Keratinocyte (primary cell): ENCODE measurements at regions not wholly inside any gene's neighbourhood (a gene's known extent, or its start where the extent isn't known, plus 50 kb on each side); places are given as distances from the start of the nearest gene placed in this dataset.
"Not testable (repeated sequence)": the region's sequence is repeated elsewhere in the genome, so short reads cannot be mapped to it uniquely, and the experiment has no call there.

Source experiments
- DNase-seq: peaks from one replicate; pipeline ENCODE4 v3.0.0-alpha.2; 2011; ENCODE audit warnings: low read depth, missing footprints, low spot score
- FAIRE-seq: peaks from 2 replicates; lab custom pipeline; 2011; peaks lifted over from hg19 to GRCh38; lab: Jason Lieb, UNC
- H2AFZ ChIP-seq: 2 replicates; pipeline ENCODE4 v1.6.0; 2012; ENCODE audit warnings: low read length, control low read depth, inconsistent platforms; ENCODE audit not compliant: control insufficient read depth
- H3K27ac ChIP-seq: 2 replicates; pipeline ENCODE4 v1.5.1; 2011; ENCODE audit warnings: low read length; ENCODE audit not compliant: control insufficient read depth, insufficient read depth
- H3K27me3 ChIP-seq: 3 replicates; pipeline ENCODE4 v1.6.0; 2011; ENCODE audit warnings: low read length; ENCODE audit not compliant: control insufficient read depth, insufficient read depth; ENCODE audit errors: extremely low read depth
- H3K36me3 ChIP-seq, 2 experiments: 2 replicates in 1 of 2; 3 replicates in 1 of 2; pipeline ENCODE4 v1.5.1; 2011; ENCODE audit warnings: low read length in 2 of 2, mild to moderate bottlenecking in 1 of 2; ENCODE audit not compliant: control insufficient read depth in 2 of 2, insufficient read depth in 2 of 2; ENCODE audit errors: extremely low read depth in 1 of 2
- H3K4me1 ChIP-seq: 3 replicates; pipeline ENCODE4 v1.5.1; 2011; ENCODE audit warnings: low read length; ENCODE audit not compliant: control insufficient read depth, insufficient read depth; ENCODE audit errors: extremely low read depth
- H3K4me2 ChIP-seq: 3 replicates; pipeline ENCODE4 v1.6.0; 2011; ENCODE audit warnings: low read depth, low read length; ENCODE audit not compliant: control insufficient read depth, insufficient read depth; ENCODE audit errors: extremely low read depth
- H3K4me3 ChIP-seq, 3 experiments: fragments of 200-600 bp in 1 of 3; sonication (generic) in 1 of 3; 2 replicates in 2 of 3; 3 replicates in 1 of 3; pipeline ENCODE4 v1.5.1; 2011 to 2016; ENCODE audit warnings: low read length in 3 of 3, mild to moderate bottlenecking in 3 of 3, control low read depth in 2 of 3, inconsistent platforms in 1 of 3, low read depth in 1 of 3, mixed read lengths in 1 of 3, mixed run types in 1 of 3, moderate library complexity in 1 of 3; ENCODE audit not compliant: control insufficient read depth in 2 of 3, insufficient read depth in 2 of 3; ENCODE audit errors: extremely low read depth in 1 of 3
- H3K79me2 ChIP-seq: 2 replicates; pipeline ENCODE4 v1.6.0; 2012; ENCODE audit warnings: low read length; ENCODE audit not compliant: control insufficient read depth, insufficient read depth
- H3K9ac ChIP-seq: 3 replicates; pipeline ENCODE4 v1.6.0; 2011; ENCODE audit warnings: low read length; ENCODE audit not compliant: control insufficient read depth, insufficient read depth; ENCODE audit errors: extremely low read depth
- H3K9me1 ChIP-seq: 3 replicates; pipeline ENCODE4 v1.6.0; 2011; ENCODE audit warnings: low read length; ENCODE audit not compliant: control insufficient read depth, insufficient read depth; ENCODE audit errors: extremely low read depth
- H3K9me3 ChIP-seq: 2 replicates; pipeline ENCODE4 v1.5.1; 2012; ENCODE audit warnings: low read depth, low read length; ENCODE audit not compliant: control insufficient read depth
- H4K20me1 ChIP-seq: 3 replicates; pipeline ENCODE4 v1.6.0; 2011; ENCODE audit warnings: low read length; ENCODE audit not compliant: control insufficient read depth, insufficient read depth; ENCODE audit errors: extremely low read depth
- CTCF ChIP-seq, 3 experiments: IDR thresholded peaks in 1 of 3; conservative IDR thresholded peaks in 1 of 3; optimal IDR thresholded peaks in 1 of 3; 2 replicates in 2 of 3; 3 replicates in 1 of 3; pipeline versions ENCODE3 to v1.5.1; 2011; ENCODE audit warnings: low read length in 3 of 3, mild to moderate bottlenecking in 3 of 3, moderate library complexity in 2 of 3, control low read depth in 1 of 3, inconsistent platforms in 1 of 3; ENCODE audit not compliant: insufficient read depth in 2 of 3; ENCODE audit errors: extremely low read depth in 1 of 3
- EZH2 ChIP-seq: IDR thresholded peaks from one replicate; pipeline ENCODE4 v1.6.1; 2012; ENCODE audit warnings: inconsistent platforms, mild to moderate bottlenecking, low read length, moderate library complexity
- dilution Hi-C: fragments of 300-500 bp; cut with MboI; formaldehyde crosslinking; loops from one replicate; pipeline ENCODE4 v1.7.0; 2020; ENCODE audit warnings: low sequenced_read_pairs; ENCODE audit not compliant: extremely low pct_ligation_motif_present

GRCh38 chr6:15110726-15111354 is 135.0 kb upstream of the JARID2 start:
- Histone ChIP-seq H4K20me1 (no peaks in the 10 kb centered on the region), H3K9ac (no peak overlapping the region), H2AFZ (no peak overlapping the region), H3K4me2 (no peak overlapping the region), H3K27ac (no peak overlapping the region), H3K4me1 (peaks cover 2% of the 10 kb centered on the region), H3K9me3 (no peaks in the 10 kb centered on the region), H3K4me3 (no peak overlapping the region), H3K9me1 (no peaks in the 10 kb centered on the region), H3K27me3 (no peaks in the 10 kb centered on the region), H3K79me2 (no peaks in the 10 kb centered on the region), H3K36me3 (no peaks in the 10 kb centered on the region)
- dilution Hi-C loops, result no loop called here
- FAIRE-seq (no peak), DNase-seq (no peak)
- TF ChIP-seq EZH2 (no peak), CTCF (optimal IDR thresholded peaks at IDR 0.05 in 1 of 3, IDR thresholded peaks at IDR 0.05 in 1 of 3, conservative IDR thresholded peaks at IDR 0.05 in 1 of 3; ENCODE audit: extremely low read depth in 1 of 3, insufficient read depth in 2 of 3, low read length in 3 of 3) (no peak)

GRCh38 chr6:15111576-15111975 is 134.3 kb upstream of the JARID2 start:
- H3K36me3 ChIP-seq, H3K9me3 ChIP-seq, dilution Hi-C loops, FAIRE-seq, H2AFZ ChIP-seq, H3K27me3 ChIP-seq, H3K4me2 ChIP-seq, H3K9ac ChIP-seq, H4K20me1 ChIP-seq, H3K4me1 ChIP-seq, H3K79me2 ChIP-seq, H3K27ac ChIP-seq, H3K4me3 ChIP-seq, H3K9me1 ChIP-seq, DNase-seq: not testable (repeated sequence)

GRCh38 chr6:15113587-15113986 is 132.3 kb upstream of the JARID2 start:
- FAIRE-seq (no peak), DNase-seq (no peak)
- H3K4me2 ChIP-seq, result no peak overlapping the region
- no peaks in the 10 kb centered on the region for H4K20me1 ChIP-seq
- H3K27me3 ChIP-seq, result no peaks in the 10 kb centered on the region
- H3K27ac ChIP-seq, result no peak overlapping the region
- H3K9me3 ChIP-seq, result no peaks in the 10 kb centered on the region
- dilution Hi-C loops, result no loop called here
- no peaks in the 10 kb centered on the region for H3K4me1 ChIP-seq
- no peaks in the 10 kb centered on the region for H3K36me3 ChIP-seq
- no peak overlapping the region for H3K9ac ChIP-seq
- no peaks in the 10 kb centered on the region for H3K9me1 ChIP-seq
- no peak overlapping the region for H3K4me3 ChIP-seq
- no peaks in the 10 kb centered on the region for H3K79me2 ChIP-seq
- TF ChIP-seq CTCF (optimal IDR thresholded peaks at IDR 0.05 in 1 of 3, IDR thresholded peaks at IDR 0.05 in 1 of 3, conservative IDR thresholded peaks at IDR 0.05 in 1 of 3; ENCODE audit: extremely low read depth in 1 of 3, insufficient read depth in 2 of 3, low read length in 3 of 3) (no peak), EZH2 (no peak)
- no peak overlapping the region for H2AFZ ChIP-seq
